HCT116 (cell line): ENCODE measurements at regions not wholly inside any gene's neighbourhood (a gene's known extent, or its start where the extent isn't known, plus 50 kb on each side); places are given as distances from the start of the nearest gene placed in this dataset.

ENCODE experiments used
- ATAC-seq: fragments of 200-7000 bp; cut with Tn5 transposase; 2 replicates; pipeline ENCODE4 v1.9.1; 2020; ENCODE audit warnings: mild to moderate bottlenecking, moderate library complexity
- BruUV-seq: library from RNA; stranded (reverse); fragments of 400-500 nt; replicated peaks from 2 replicates; lab custom pipeline; 2021; lab: Mats Ljungman, UMichigan
- CTCF ChIA-PET: fragments of 300-600 bp; sonication (Branson Sonifier 250); formaldehyde crosslinking; loops from one replicate; lab custom pipeline; 2021; ENCODE audit warnings: antibody characterized with exemption; lab: Charles Lee
- POLR2A ChIA-PET: fragments of 300-600, 350-600 bp; sonication (Branson Sonifier 250); formaldehyde crosslinking; loops from one replicate; lab custom pipeline; 2021; ENCODE audit warnings: antibody characterized with exemption; lab: Charles Lee
- RAD21 ChIA-PET, 2 experiments: fragments of 300-600 bp; sonication (Branson Sonifier 250); formaldehyde crosslinking; loops; one replicate each; lab custom pipeline; 2023; ENCODE audit warnings: low total read pairs in 2 of 2; ENCODE audit not compliant: uncharacterized antibody in 2 of 2, unreplicated experiment in 2 of 2, low non-redundant PET in 1 of 2; lab: Charles Lee
- DNase-seq: peaks from one replicate; pipeline ENCODE4 v3.0.0-alpha.2; 2010; ENCODE audit warnings: low read depth, low spot score
- H2AFZ ChIP-seq: fragments of 200-600 bp; shearing (Covaris generic), sonication (generic); 2 replicates; pipeline ENCODE4 v1.6.1; 2017; ENCODE audit warnings: low read depth, mixed run types, mixed read lengths, antibody characterized with exemption, low read length; ENCODE audit not compliant: poor library complexity, severe bottlenecking
- H3K27ac ChIP-seq: 2 replicates; pipeline ENCODE4 v1.5.1; 2012; ENCODE audit warnings: low read depth, low read length
- H3K27me3 ChIP-seq: fragments of 200-600 bp; sonication (generic); 2 replicates; pipeline ENCODE4 v1.6.1; 2016; ENCODE audit warnings: mixed run types, low read length, mixed read lengths; ENCODE audit not compliant: insufficient read depth
- H3K36me3 ChIP-seq, 2 experiments: fragments of 200-500 bp in 1 of 2; fragments of 200-600 bp in 1 of 2; sonication (Bioruptor generic) in 1 of 2; sonication (generic) in 1 of 2; 2 replicates each; pipeline versions ENCODE4 v1.5.1 to v1.6.1; 2014 to 2016; ENCODE audit warnings: low read length in 2 of 2, inconsistent platforms in 1 of 2, mixed read lengths in 1 of 2, mixed run types in 1 of 2; ENCODE audit not compliant: insufficient read depth in 2 of 2, control insufficient read depth in 1 of 2
- H3K4me1 ChIP-seq, 2 experiments: fragments of 200-600 bp in 1 of 2; sonication (generic) in 1 of 2; 2 replicates each; pipeline versions ENCODE4 v1.5.1 to v1.6.1; 2012 to 2017; ENCODE audit warnings: low read length in 2 of 2, inconsistent platforms in 1 of 2, mild to moderate bottlenecking in 1 of 2, mixed read lengths in 1 of 2, mixed run types in 1 of 2, moderate library complexity in 1 of 2; ENCODE audit not compliant: insufficient read depth in 2 of 2, control insufficient read depth in 1 of 2
- H3K4me2 ChIP-seq: fragments of 200-600 bp; sonication (generic); 2 replicates; pipeline ENCODE4 v1.6.1; 2017; ENCODE audit warnings: mixed run types, low read length, mixed read lengths
- H3K4me3 ChIP-seq, 2 experiments: fragments of 200-600 bp in 1 of 2; sonication (generic) in 1 of 2; replicated peaks in 1 of 2; 2 replicates each; pipeline ENCODE4 v1.5.1; 2011 to 2016; ENCODE audit warnings: low read length in 2 of 2, control low read depth in 1 of 2, low read depth in 1 of 2, mild to moderate bottlenecking in 1 of 2, mixed read lengths in 1 of 2, mixed run types in 1 of 2
- H3K79me2 ChIP-seq: fragments of 200-600 bp; sonication (generic); 2 replicates; pipeline ENCODE4 v1.6.1; 2017; ENCODE audit warnings: mild to moderate bottlenecking, mixed run types, low read length, moderate library complexity, mixed read lengths; ENCODE audit not compliant: insufficient read depth
- H3K9ac ChIP-seq: fragments of 200-600 bp; sonication (generic); 2 replicates; pipeline ENCODE4 v1.6.1; 2016; ENCODE audit warnings: low read length, mixed read lengths
- H3K9me2 ChIP-seq: fragments of 200-600 bp; sonication (generic), shearing (Covaris generic); 2 replicates; pipeline ENCODE4 v1.6.1; 2017; ENCODE audit warnings: mixed run types, mild to moderate bottlenecking, moderate library complexity; ENCODE audit not compliant: insufficient read depth
- H3K9me3 ChIP-seq, 2 experiments: fragments of 200-500 bp in 1 of 2; fragments of 200-600 bp in 1 of 2; sonication (Bioruptor generic) in 1 of 2; sonication (generic) in 1 of 2; 2 replicates each; pipeline ENCODE4 v1.6.1; 2014 to 2017; ENCODE audit warnings: low read length in 2 of 2, mixed read lengths in 2 of 2, inconsistent platforms in 1 of 2, low read depth in 1 of 2, mild to moderate bottlenecking in 1 of 2, mixed run types in 1 of 2, moderate library complexity in 1 of 2; ENCODE audit not compliant: control insufficient read depth in 1 of 2, insufficient read depth in 1 of 2
- H4K20me1 ChIP-seq: fragments of 200-600 bp; sonication (generic), shearing (Covaris generic); 2 replicates; pipeline ENCODE4 v1.6.1; 2017; ENCODE audit warnings: mixed run types, mild to moderate bottlenecking, moderate library complexity; ENCODE audit not compliant: insufficient read depth
- CEBPB ChIP-seq: IDR thresholded peaks from 2 replicates; pipeline ENCODE4 v1.6.1; 2012; ENCODE audit warnings: low read depth
- ELF1 ChIP-seq: IDR thresholded peaks from 2 replicates; pipeline ENCODE4 v1.6.1; 2012; ENCODE audit warnings: low read depth, borderline replicate concordance
- FOSL1 ChIP-seq: IDR thresholded peaks from 2 replicates; pipeline ENCODE4 v1.6.1; 2012; ENCODE audit warnings: low read depth
- RAD21 ChIP-seq: IDR thresholded peaks from 2 replicates; pipeline ENCODE4 v1.6.1; 2012; ENCODE audit warnings: low read depth, mild to moderate bottlenecking
- SIN3A ChIP-seq: IDR thresholded peaks from 2 replicates; pipeline ENCODE4 v1.6.1; 2012; ENCODE audit warnings: low read depth
- SP1 ChIP-seq: IDR thresholded peaks from 2 replicates; pipeline ENCODE4 v1.6.1; 2012; ENCODE audit warnings: low read depth
- TCF7L2 ChIP-seq: IDR thresholded peaks from 2 replicates; pipeline ENCODE4 v1.7.0; 2011; ENCODE audit warnings: borderline replicate concordance, inconsistent platforms; ENCODE audit not compliant: insufficient read depth, insufficient read length; ENCODE audit errors: extremely low read depth
- intact Hi-C: fragments of 100-400 bp; cut with micrococcal nuclease; formaldehyde crosslinking; loops from 2 replicates; pipeline ENCODE4 v1.10.0; 2022
- TF ChIP-seq, protein P1 (sequence below): IDR thresholded peaks from 2 replicates; pipeline ENCODE4 v1.6.1; 2012

DNA sequence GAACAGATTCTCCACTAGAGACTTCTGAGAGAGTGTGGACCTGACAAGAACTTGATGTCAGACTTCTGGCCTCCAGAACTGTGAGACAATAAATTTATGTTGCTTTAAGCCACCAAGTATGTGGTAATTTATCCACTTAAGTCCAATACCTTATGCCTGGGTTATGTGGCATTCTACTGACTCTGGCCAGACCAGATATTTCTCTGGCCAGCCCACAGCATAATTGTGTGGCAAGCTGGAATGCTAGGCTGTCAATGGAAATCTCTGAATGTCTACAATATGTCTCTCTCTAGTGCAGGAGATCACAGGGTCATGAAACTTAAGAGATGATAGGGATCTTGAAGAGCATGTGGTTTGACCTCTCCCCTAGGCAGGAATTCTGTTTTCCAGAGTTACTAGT is 251.0 kb downstream of the ZNF674 start:
- Histone ChIP-seq H3K79me2 (no peaks in the 10 kb centered on the region), H3K4me1 (peaks cover 0 to 4% of the 10 kb centered on the region in 2 experiments; a peak in 1 of 4 replicates), H2AFZ (no peak overlapping the region), H3K36me3 (no peaks in the 10 kb centered on the region), H3K4me2 (no peak overlapping the region), H3K9me3 (no peaks in the 10 kb centered on the region), H3K9me2 (no peaks in the 10 kb centered on the region), H3K27ac (no peak overlapping the region), H3K4me3 (no peak overlapping the region), H3K27me3 (no peaks in the 10 kb centered on the region), H3K9ac (no peak overlapping the region), H4K20me1 (no peaks in the 10 kb centered on the region)
- ChIA-PET CTCF (no interaction called here), RAD21 (no interaction called here), POLR2A (no interaction called here)
- DNase-seq (no peak), ATAC-seq (no peak)
- no TSS peak for BruUV-seq
- TF ChIP-seq RAD21 (no peak), SP1 (no peak), SIN3A (no peak), TCF7L2 (no peak), CEBPB (no peak), FOSL1 (no peak)
- intact Hi-C loops: no loop called here

GRCh38 chrX:46279925-46280313 is 265.3 kb downstream of the ZNF674 start:
- ChIA-PET CTCF (no interaction called here), POLR2A (no interaction called here), RAD21 (no interaction called here)
- no peaks in the 10 kb centered on the region for H3K79me2 ChIP-seq
- TF ChIP-seq, protein P1, sequence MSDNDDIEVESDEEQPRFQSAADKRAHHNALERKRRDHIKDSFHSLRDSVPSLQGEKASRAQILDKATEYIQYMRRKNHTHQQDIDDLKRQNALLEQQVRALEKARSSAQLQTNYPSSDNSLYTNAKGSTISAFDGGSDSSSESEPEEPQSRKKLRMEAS: no peak
- TF ChIP-seq ELF1 (peak; percentile 33; the same call in 1 of the 2 replicates), FOSL1 (no peak; the same call in 1 of the 2 replicates)
- H3K27me3 ChIP-seq: no peaks in the 10 kb centered on the region
- H3K4me1 ChIP-seq: peaks cover 0 to 21% of the 10 kb centered on the region in 2 experiments; a peak in 3 of 4 replicates
- no peak overlapping the region for H2AFZ ChIP-seq
- no peaks in the 10 kb centered on the region for H4K20me1 ChIP-seq
- no peak overlapping the region for H3K4me3 ChIP-seq
- ATAC-seq (no peak), DNase-seq (no peak)
- no TSS peak for BruUV-seq
- peak overlapping the region; percentile 36 for H3K4me2 ChIP-seq
- H3K9ac ChIP-seq: peak overlapping the region; percentile 30; the same call in 1 of the 2 replicates
- H3K27ac ChIP-seq: peak overlapping the region; percentile 37; the same call in 1 of the 2 replicates
- no peaks in the 10 kb centered on the region for H3K9me3 ChIP-seq
- intact Hi-C loops: no loop called here
- no peaks in the 10 kb centered on the region for H3K9me2 ChIP-seq
- no peaks in the 10 kb centered on the region for H3K36me3 ChIP-seq
